NOMO-1 (cell line): ENCODE measurements at regions not wholly inside any gene's neighbourhood (a gene's known extent, or its start where the extent isn't known, plus 50 kb on each side); places are given as distances from the start of the nearest gene placed in this dataset.

ENCODE experiments used
- DNase-seq, 2 experiments: peaks; one replicate each; lab custom pipeline; 2025; ENCODE audit not compliant: unreplicated experiment in 2 of 2; lab: John Stamatoyannopoulos, UW

DNA sequence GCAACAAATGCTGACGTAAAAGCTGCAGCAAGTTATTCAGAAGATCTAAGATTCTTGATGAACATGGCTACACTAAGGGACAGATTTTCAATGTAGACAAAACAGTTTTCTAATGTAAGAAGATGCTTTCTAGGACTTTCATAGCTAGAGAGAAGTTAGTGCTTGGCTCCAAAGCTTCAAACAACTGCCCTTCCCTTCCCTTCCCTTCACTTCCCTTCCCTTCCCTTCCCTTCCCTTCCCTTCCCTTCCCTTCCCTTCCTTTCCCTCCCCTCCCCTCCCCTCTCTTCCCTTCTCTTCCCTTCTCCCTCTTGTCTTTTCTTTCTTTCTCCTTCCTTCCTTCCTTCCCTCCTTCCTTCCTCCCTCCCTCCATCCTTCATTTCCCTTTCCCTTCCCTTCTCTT is 365.3 kb upstream of the ADGRL4 start:
- no peak for DNase-seq

DNA sequence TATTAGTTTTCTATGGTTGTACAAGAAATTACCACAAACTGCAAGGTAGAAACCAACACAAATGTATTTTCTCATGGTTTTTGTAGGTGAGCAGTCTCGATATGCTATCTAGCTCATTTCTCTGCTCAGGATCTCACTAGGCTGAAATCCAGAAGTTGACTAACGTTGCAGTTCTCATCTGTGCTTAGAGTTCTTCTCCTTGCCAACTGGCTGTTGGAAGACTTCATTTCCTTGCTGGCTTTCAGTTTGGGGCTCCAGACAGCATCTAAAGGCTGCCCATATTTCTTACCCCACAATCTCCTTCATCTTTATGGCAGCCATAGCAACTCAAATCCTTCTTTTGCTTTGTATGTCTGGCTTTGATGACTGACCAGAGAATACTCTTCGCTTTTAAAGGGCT is 362.6 kb upstream of the ADGRL4 start:
- DNase-seq: no peak

DNA sequence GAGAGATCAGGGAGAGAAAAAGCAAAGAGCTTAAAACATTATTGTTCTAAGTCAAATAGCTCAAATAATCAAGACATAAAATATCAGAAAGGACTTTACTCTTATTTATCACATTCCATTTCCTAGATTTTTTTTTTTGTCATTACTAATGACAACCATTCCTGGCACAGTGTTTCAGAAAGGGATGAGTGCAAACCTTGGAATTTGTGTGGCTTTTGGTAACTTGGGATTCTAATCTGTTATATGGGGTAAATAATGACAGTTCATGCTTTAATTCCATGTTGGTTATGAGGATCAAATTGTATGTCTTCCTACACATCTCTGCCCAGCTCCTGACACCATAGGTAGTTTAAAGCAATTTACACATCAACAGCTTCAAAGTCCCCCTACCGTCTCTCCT is 358.4 kb upstream of the ADGRL4 start:
- no peak for DNase-seq

DNA sequence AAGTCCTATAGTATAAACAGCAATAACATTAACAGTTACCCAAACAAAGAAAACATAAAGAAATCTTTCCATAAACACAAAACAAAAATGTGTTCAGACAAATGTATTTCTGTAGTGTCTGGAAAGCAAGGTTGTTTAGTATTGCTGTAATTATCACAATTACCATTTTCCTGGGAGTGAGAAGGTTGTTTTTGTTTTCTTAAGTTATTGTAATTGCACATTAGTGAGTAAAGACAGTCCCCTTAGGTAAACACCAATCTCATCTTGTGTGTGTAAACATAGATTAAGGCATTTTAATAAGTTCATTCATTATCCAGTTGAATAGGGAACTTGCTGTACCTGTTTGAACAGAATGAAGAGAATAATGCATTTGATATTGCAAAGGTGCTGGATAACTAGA is 356.9 kb upstream of the ADGRL4 start:
- no peak for DNase-seq

DNA sequence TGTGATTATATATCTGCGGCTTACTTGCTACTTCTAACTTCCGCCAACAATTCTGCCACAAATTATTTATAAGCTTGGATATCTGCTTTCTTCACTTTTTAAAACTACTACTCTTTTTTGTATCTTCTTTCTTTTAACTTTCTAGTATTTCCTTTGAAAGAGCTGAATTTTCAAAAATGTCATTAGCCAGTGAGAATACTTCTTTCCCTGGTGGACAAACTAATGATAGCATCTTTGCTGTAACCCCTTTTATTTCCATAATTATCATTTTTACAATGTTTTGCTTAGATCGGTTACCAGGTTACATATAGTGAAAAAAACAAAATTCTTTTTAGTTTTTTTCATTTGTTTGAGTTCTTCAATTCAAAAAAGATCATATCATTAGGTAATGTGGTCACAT is 355.9 kb upstream of the ADGRL4 start:
- no peak for DNase-seq

DNA sequence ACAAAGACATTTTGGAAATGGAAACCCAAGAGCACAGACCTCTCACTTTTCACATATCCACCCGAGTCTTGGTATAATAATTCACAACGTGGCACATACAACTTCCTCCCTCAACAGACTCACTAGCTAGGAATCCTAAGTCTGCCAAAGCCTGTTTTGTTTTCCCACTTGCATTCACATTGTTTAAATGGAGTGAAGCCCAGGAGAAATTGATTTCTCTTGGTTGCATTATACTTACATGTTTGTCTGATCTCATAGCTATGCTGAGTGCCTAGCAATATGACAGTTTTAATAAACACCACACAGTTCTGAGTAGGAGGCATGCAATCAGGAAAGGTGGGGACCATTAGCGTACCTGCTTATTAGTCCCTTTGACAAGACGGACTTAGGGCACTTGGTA is 348.6 kb upstream of the ADGRL4 start:
- no peak for DNase-seq

DNA sequence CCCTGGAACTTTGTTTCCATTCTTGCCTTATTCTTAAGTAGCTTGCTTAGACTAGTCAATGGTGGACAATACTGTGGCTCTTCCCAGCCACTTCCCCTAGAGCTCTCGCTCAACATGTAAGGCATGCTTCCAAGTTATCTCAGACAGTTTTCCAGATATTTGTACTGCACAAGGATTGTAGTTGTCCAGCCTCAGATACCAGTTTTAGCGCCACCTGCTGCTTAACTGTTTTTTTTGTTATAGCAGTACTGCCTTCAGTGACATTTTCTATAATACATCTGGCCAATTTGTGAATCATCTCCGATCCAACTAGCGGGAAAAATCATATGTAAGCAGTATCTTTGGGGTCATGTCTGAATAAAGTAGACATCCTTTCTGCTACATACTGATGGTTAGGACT is 346.7 kb upstream of the ADGRL4 start:
- DNase-seq: no peak

DNA sequence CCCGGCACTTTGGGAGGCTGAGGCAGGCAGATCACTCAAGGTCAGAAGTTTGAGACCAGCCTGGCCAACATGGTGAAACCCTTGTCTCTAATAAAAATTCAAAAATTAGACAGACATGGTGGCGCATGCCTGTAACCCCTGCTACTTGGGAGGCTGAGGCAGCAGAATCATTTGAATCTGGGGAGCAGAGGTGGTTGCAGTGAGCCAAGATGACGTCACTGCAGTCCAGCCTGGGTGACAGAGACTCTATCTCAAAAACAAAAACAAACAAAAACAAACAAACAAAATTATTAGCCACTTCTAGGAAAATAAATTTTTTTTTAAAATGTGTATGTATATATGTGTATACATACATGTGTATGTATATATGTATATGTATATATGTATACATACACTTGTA is 320.3 kb upstream of the ADGRL4 start:
- no peak for DNase-seq

DNA sequence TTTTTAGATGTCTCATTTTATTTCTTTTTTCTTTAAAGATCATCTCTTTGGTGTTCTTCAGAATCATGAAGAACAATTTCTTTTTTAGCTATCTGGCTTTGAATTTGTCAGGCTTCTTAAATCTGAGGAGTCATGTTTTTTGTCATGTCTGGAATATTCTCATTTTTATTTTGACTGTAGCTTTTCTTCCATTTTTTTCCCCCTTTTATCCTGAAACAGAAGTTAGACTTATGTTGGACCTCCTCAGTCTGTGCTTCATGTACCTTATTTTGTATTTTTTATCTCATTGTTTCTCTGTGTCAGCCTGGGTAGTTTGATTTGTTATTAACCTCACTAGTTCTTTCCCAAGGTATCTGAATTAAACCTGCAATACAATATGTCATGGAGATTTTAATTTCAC is 319.2 kb upstream of the ADGRL4 start:
- no peak for DNase-seq

DNA sequence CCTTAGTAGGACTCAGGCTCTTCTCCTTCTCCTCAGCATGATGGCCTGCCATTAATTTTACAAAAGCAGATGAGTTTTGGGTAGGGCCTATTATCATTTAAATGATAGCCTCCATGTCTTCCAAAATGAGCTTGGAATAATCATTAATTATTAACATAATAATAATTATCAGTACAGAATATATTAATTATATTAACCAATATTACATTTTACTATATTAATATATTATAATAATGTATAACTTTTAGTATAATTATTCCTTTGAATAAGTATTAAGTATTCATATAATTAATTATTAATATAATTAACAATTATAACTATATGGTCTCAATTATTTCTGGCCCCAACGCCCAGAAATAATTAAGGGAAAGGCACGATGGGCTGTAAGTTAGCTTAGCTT is 318.6 kb upstream of the ADGRL4 start:
- no peak for DNase-seq

DNA sequence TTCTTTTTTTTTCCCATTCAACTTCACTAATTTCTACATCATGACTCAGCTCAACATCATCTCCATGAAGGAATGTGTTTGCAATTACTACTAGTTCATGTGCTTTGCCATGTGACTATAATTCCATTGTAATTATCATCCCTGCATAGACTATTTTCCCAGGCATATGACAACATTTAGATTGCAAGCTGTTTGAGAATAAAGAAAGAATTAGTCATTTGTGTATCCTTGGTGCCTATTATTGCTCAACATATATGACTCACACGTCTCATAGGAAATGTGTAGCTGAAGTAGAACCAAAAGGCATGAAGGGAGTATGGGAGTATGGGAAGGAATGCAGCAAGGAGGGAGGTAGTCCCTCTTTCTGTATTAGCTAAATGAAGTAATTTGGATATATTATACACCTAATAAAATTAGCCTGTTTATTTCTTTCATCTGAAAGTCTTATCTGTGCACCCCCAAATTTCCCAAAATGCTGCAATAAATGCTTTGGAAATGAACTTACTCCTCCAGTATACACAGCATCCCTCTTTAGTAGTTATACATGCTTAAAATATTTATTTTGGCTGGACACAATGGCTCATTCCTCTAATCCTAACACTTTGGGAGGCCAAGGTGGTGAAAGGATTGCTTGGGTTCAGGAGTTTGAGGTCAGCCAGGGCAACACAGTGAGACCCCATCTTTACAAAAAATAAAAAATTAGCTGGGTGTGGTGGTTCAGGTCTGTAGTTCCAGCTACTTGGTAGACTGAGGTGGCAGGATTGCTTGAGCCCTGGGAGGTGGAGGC is 316.9 kb upstream of the ADGRL4 start:
- no peak for DNase-seq

DNA sequence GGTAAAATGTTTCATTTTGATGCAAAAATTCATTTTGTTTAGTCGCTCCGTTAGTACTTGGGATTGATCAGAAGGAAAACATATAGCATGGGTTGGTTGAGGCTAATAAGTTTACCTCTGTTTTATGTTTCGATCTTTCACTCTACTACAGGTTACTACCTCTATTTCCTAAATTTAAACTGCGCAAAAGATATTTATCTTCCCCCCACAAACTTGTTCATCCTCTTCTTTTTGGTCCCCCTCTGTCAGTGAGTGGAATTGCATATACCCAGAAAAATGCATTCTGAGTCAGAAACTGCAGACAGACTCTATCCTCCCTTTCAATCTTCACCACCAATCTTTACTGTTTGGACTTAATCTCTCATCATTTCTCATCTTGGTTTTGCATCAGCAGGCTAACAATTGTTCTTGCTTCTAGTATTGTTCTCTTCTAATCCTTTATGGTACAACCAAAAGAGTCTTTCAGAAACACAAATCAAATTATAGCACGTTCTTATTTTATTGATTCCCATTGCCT is 316.0 kb upstream of the ADGRL4 start:
- no peak for DNase-seq

DNA sequence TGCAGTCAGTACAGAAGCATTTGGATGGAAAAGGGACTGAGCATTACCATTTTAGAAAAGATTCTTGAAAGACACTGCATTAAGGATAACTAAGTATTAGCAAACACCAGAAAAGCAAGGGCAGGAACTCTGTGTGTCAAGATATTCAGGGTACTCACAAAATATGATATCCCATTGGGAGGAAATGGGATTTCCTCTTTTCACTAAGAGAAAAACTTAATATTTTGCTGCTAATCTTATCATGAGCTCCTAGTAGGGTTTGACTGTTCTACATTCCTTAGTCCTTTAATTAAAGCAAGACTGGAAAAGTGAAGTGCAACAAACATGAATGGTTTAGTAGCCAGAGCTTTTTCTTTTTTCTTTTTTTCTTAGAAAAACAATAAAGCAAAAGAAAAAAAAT is 305.9 kb upstream of the ADGRL4 start:
- DNase-seq: no peak

DNA sequence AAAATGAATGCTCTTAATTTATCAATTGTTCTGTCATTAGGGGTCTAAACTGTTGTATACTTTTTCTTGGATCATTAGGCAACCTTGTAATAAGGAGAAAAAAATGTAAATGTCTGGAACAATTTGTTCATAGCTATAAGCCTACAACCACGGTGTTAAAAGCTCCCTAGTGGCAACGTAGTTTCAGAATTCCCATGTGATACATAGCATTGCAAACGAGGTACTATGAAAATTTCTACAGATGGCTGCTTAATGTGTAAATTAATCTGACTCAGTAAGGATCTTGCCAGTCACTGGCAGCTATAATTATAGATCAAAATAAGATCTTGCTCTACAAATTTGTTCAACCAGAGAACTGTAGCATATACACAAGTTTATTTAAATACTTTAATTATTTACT is 304.1 kb upstream of the ADGRL4 start:
- no peak for DNase-seq

DNA sequence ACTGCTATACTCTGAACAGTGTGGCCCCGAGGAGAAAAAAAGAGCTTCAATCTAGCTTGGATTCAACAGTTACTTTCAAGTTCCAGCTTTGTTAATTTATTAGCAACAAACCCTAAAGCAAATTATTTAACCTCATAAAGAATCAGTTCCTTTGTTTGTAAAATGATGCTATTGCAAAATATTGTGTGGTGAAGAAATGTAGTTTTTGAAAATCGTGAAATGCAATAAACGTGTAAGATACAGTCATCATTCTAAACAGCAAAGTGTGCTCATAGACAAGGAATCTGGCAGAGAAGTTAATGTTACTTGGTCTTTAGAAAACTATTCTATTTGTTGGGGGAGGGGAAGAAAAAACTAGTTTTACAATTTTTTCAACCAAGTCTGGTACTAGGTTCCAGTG is 297.6 kb upstream of the ADGRL4 start:
- DNase-seq: no peak

DNA sequence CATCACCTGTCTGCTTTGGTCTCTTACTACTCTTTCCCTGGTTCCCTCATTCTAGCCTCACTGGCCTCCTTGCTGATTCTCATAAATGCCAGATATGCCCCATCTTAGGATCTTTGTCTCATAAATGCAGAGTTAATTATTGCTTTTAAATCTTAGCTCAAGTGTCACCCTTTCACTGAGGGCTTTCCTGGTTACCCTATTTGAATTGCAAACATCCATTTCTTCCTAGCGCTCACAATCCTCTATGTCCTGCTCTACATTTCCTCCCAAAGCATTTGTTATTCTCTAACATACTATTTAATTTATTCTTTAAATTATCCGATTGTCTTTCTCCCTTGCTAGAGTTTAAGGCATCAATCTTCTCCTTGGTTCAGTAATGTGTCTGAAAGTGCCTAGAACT is 296.5 kb upstream of the ADGRL4 start:
- no peak for DNase-seq

DNA sequence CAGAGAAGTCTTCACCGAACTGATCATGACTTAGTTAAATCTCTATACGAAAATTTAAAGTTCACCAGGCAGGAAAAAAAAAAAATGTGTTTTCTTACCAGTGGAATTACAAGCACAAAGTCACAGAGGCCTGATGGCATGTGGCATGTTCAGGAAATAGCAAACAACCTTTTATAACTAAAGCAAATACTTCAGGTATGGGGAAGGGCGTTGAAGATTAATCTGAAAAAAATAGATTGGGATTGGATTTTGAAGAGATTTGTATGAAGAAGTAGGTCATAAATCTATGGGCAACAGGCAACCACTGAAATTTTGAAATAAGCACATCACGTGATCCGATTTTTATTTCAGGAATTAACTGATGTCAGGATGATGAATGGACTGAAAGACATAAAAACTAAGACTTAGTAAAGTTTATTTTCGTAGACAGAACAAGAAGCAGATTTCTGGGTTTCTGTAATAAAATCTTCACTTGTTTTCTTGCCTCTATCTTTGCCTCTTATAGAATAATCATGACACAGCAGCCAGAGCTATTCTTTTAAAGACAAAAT is 295.9 kb upstream of the ADGRL4 start:
- no peak for DNase-seq

DNA sequence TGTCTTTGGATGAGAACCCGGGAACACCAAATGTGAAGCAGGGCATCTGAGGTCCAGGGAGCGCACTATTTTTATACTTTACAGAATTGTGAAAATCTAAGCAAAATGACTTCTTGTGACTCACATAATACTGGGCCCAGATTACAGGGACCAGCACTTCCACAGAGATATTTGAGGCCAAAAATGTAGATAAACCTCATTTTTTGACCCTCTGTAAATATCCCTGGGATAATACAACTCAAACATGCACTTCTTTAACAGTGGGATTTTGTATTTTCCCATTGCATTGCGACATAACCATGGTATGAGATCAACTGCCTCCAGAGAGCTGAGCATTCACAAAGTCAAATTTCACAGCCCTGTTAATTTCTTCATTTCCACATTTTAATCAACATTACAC is 289.4 kb upstream of the ADGRL4 start:
- DNase-seq: no peak

DNA sequence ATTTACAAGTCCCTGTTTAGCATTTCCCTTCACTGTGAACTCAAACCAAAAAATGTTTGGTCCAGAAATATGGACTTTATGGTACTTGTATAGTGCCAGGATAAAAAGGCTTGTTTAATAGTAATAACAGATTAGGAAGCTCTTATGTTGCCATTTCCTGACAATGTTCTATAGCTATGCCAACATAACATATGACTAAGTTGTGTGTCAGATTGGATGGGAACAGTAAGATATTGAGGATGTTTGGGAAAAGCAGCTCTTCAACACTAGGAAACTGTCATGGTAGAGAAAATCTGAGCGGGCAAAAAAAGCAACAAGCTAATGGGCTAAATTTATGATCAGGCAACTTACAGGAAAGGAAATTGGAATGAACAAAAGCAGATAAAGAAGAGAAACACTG is 287.1 kb upstream of the ADGRL4 start:
- DNase-seq: no peak

DNA sequence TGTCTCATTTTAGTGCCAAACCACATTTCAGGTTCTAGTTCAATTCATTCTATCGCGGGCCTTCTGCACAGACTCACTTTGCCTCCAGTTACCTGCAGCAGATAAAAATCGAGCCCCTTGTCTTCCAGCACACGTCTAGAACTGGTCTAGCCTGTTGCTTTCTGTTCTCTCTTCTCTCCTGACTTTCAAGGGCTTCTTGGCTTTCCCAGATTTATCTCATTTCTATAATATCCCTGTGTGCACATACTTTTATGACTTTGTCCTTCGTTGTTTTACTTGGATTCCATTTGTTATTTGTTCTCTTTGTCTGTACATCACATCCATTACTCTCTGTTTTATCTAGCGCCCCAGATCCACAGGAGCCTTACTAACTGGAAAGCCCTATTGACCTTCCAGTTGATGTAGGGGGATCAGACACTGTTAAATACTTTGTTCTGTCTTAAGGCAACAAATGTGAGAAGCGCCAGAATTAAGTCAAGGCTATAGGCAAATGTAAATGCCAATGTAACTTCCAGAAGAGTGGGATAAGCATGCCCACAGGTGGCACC is 284.5 kb upstream of the ADGRL4 start:
- no peak for DNase-seq

DNA sequence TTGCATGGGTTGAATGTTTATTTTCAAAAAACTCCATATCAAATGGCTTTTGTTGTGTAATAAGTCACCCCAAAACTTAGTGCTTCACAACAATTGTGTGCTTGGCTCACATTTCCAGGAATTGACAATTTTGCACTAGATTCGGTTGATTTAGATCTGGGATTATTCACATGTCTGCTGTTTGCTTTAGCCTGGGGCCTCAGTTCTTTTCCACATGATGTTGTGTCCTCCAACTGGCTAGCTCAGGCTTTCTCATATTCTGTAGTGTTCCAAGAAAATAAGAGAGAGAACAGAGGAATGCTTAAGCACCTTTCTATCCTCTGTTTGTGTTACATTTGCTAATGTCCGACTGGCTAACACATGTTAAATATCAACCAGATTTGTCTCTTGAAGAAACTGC is 281.5 kb upstream of the ADGRL4 start:
- DNase-seq: no peak

DNA sequence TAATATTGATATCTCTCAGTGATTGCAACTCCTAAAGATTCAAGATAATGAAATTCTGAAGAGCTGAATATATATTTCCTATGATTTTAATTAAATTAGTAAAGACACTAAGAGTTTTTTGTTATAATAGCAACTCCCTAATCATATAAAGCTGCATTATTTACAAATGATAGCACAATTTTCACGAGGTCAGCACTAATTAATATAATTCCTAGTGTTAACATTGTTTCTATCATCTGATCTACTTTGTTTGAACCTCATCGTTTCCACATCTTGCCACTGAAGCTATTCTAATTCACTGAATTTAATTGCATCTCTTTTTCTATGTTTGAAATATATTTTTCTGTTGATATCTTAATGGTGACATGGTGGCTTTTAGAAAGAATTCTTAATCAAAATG is 279.1 kb upstream of the ADGRL4 start:
- no peak for DNase-seq
